GM12892 (cell line): ENCODE measurements at regions not wholly inside any gene's neighbourhood (a gene's known extent, or its start where the extent isn't known, plus 50 kb on each side); places are given as distances from the start of the nearest gene placed in this dataset.
"Not testable (repeated sequence)": the region's sequence is repeated elsewhere in the genome, so short reads cannot be mapped to it uniquely, and the experiment has no call there.

ENCODE experiments used
- DNase-seq: peaks from one replicate; pipeline ENCODE4 v3.0.0; 2011; ENCODE audit not compliant: insufficient read length
- FAIRE-seq: peaks from 2 replicates; lab custom pipeline; 2011; peaks lifted over from hg19 to GRCh38; lab: Jason Lieb, UNC
- POLR2A ChIP-seq: IDR thresholded peaks from 2 replicates; pipeline ENCODE4 v1.6.1; 2011; ENCODE audit warnings: low read depth, low read length, control low read depth
- POLR2AphosphoS5 ChIP-seq: IDR thresholded peaks from 2 replicates; pipeline ENCODE4 v1.6.1; 2011; ENCODE audit warnings: low read depth, low read length, control low read depth
- TAF1 ChIP-seq: IDR thresholded peaks from 2 replicates; pipeline ENCODE4 v1.6.1; 2011; ENCODE audit warnings: low read depth, mild to moderate bottlenecking, control low read depth, low read length, borderline replicate concordance

DNA sequence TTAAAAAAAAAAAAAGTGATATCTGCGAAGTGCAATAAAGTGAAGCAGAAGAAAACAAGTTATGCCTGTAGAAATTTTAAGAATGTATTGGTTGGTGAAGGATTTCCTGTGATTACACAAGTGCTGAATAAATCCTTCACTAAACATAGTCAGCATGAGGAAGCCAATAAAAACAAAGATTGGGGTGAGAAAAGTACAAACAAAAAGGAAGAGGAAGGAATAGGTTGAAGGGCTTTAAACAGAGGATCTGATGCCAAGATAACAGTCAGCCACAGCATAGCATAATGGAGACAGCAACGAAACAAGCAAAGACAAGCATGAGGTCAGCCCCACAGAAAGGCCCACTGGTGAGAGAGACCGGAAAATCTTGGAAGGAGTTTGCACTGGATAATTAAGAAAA is 372.2 kb downstream of the ADAM29 start:
- TF ChIP-seq POLR2AphosphoS5 (no peak), TAF1 (no peak), POLR2A (no peak)
- no peak for FAIRE-seq
- no peak for DNase-seq

DNA sequence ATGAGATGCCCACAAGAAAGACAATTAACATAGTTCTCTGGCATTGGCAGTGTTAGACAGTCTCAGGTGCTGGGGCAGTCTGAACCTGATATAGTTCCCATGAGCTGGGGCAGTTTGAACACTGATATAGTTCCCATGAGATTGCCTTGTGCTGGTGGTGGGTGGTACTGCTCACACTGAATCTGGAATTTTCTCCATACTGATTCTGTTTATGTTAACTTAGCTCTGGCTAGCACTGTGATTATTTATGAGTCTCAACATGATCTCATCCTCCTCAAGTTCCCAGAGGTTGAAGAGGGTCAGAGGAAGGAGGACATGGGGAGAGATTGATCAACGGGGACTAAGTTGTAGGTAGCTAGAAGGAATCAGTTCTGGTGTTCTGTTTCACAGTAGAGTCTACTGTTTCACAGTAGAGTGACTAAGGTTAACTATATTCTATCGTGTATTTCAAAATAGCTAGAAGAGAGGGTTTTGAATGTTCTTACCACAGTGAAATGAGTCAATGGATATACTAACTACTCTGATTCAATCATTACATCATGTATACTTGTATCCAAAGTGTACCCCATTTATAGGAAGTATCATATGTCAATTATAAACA is 379.9 kb downstream of the ADAM29 start:
- FAIRE-seq, result no peak
- no peak for DNase-seq

DNA sequence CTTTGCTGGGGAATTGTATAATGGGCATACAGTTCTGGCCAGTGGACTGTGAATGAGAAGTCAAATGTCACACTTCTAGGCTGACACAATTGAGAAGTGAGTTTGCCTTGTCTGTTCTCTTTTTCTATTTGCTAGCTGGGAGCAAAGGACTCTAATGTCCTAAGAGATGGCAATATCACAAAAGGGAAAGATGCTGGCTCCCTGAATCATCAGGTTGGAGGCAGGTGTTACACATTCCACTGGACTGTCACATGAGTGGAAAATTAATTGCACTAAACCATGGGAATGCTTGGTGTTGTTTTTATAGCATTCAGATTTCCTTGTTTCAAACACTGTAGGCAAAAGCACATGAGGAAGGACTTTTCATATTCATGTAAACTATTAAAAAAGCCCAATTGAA is 388.3 kb downstream of the ADAM29 start:
- DNase-seq (no peak), FAIRE-seq (no peak)
- TF ChIP-seq POLR2A, result no peak
- no peak for TF ChIP-seq POLR2AphosphoS5
- no peak for TF ChIP-seq TAF1

More for the DNA sequence above, 379.9 kb downstream of the ADAM29 start:
- no peak for TF ChIP-seq POLR2AphosphoS5
- TF ChIP-seq POLR2A, result no peak
- no peak for TF ChIP-seq TAF1

DNA sequence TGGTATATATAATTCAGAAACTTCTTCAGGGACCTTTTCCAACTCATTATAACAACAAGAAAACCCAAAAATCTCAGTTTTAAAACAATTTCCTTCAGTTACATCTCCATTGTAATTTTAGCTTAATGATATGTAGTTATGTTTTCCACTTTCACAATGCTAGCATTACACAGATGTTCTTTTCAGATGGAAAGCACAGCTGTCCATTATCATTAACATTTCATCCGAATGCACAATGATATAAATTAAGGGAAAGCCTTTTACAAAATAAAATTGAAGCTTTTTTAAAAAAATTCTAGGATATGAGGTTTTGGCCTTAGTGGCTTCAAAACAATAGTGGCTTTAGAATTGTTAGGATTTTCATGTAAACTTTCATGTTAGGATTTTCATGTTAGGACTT is 389.2 kb downstream of the ADAM29 start:
- FAIRE-seq, result no peak
- DNase-seq, result no peak
- TF ChIP-seq TAF1, result no peak
- TF ChIP-seq POLR2AphosphoS5, result no peak
- TF ChIP-seq POLR2A, result no peak

DNA sequence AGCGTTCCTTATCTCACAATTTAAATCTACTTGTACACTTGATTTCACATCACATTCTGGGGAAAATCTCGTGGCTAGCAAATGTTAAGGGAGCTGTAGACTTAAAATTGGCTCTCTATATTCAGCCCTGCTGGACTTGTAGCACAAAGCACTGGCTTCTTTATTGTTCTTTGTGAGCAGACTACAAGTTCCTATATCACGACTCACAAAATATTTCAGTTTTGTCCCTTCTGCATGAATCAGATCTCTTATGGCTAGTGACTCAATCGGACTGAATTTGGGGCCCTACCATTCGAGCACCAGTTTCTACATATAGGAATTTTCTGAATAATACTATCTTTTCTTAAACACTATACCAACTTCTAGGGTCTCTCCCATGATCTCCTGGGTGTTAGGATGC is 390.1 kb downstream of the ADAM29 start:
- no peak for FAIRE-seq
- no peak for DNase-seq
- TF ChIP-seq POLR2A, result no peak
- no peak for TF ChIP-seq POLR2AphosphoS5
- no peak for TF ChIP-seq TAF1

DNA sequence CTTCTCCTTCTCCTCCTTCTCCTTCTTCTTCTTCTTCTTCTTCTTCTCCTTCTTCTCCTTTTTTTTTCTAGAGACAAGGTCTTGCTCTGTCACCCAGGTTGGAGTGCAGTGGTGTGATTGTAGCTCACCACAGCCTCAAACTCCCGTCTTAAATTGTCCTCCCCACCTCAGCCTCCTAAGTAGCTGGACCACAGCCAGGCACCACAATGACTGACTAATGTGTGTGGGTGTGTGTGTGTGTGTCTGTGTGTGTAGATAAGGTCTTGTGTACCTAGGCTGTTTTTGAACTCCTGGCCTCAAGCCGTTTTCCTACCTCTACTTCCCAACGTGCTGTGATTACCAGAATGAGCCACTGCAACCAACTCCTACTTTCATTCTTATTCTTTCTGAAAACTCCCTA is 390.9 kb downstream of the ADAM29 start:
- TF ChIP-seq TAF1, result no peak
- TF ChIP-seq POLR2AphosphoS5, result no peak
- no peak for TF ChIP-seq POLR2A
- FAIRE-seq (no peak), DNase-seq (no peak)

DNA sequence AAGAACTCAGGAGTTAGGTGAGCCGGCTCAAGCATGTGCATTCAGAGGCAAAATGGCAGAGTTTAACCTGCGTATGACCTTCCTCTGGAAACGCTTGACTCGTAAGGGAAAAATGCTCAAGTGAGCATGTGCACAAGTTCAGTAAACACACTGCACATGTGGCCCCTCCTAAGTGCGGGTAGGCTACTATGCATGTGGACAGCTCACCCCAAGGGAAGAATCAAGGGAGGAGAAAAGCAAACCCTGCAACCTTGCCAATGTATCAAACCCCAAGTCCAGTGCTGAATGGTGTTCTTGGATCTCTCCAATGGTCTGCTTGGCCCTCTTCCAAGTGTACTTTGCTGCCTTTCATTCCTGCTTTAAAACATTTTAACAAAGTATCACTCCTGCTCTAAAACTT is 407.1 kb downstream of the ADAM29 start:
- DNase-seq (no peak), FAIRE-seq (no peak)
- TF ChIP-seq POLR2AphosphoS5, result no peak
- no peak for TF ChIP-seq TAF1
- no peak for TF ChIP-seq POLR2A

DNA sequence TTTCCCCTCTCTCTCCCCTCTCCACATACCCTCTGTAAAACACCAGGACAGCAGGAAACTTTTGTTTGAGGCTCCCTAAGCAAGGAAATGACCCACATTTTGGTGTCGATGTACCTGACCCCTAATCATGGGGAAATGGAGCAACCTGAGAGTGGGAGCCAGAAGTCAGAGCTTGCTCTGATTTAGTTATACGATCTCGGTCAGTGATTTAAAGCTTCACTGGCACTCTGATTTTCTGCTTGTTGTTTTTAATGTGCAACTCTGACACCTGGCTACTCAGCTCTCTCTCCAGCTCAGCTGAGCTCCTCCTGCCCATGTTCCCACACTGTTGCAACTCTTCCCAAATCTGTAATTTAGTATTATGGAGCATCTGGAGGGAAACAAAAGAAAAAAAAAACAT is 408.6 kb downstream of the ADAM29 start:
- DNase-seq, result no peak
- FAIRE-seq, result no peak
- TF ChIP-seq POLR2A (no peak), POLR2AphosphoS5 (no peak), TAF1 (no peak)

DNA sequence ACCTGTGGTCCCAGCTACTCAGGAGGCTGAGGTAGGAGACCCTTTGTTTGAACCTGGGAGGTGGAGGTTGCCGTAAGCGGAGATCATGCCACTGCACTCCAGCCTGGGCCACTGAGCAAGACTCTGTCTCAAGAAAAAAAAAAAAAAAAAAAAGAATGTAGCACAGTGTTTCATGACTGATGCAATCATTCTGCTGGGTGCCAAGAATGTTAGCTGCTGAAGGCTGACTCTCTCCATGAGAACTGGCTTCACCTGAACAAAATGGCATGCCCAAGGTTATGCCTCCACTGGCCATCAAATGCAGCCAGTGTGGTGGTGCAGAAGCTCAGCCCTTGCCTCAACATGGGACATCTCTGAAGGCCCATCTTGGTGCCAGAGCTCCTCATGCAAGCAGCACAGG is 412.1 kb downstream of the ADAM29 start:
- no peak for DNase-seq
- TF ChIP-seq POLR2AphosphoS5, result no peak
- TF ChIP-seq TAF1, result no peak
- TF ChIP-seq POLR2A, result no peak
- no peak for FAIRE-seq

DNA sequence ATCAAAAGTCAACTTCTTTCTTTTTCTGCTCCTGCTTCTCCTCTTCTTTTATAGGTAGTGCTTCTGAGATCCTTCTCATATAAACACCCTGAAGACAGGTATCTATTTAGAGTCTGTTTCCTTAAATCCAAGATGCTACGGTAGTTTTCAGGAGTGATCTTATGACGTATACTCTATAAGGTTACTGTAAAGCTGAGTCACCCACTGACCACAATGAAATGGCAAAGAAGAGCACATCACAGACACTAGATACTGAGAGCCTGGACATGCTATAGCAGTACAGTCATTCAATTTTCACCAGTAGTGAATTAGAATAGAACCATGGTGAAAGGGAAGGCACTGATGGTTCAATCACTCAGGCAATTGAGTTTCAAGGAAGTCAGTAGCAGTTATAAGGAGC is 412.5 kb downstream of the ADAM29 start:
- TF ChIP-seq POLR2A (no peak), TAF1 (no peak), POLR2AphosphoS5 (no peak)
- FAIRE-seq (no peak), DNase-seq (no peak)

DNA sequence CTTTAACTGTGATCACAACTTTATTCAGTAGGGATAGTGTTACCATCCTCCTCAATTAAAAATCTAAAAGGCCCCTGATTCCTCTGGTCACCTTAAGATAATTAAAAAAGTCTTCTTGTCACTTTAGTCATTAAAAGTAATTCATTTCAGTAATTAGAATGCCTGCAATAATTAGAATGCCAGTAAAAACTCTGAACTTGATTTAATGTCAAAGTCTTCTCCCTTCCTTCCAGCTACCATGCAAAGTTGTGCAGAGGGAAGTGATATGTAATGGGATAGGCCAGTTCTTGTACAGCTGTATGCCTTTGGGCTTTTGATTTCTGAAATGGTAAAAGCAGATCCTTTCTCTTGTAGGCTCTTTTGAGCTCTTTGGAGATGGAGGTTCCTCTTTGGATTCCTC is 417.2 kb downstream of the ADAM29 start:
- DNase-seq, result no peak
- TF ChIP-seq TAF1, result no peak
- no peak for TF ChIP-seq POLR2A
- no peak for TF ChIP-seq POLR2AphosphoS5
- FAIRE-seq, result no peak

DNA sequence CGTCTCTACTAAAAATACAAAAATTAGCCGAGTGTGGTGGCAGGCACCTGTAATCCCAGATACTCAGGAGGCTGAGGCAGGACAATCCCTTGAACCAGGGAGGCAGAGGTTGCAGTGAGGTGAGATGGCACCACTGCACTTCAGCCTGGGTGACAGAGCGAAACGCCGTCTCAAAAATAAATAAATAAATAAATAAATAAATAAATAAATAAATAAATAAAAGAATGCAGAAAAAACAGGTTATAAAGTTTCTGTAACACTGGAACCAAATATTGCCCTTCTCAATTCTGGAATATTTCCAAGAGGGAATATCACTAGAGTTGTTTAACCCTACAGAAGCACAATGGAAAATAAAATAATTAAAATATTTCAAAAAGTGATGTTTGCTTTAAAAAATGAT is 418.4 kb downstream of the ADAM29 start:
- DNase-seq, FAIRE-seq: not testable (repeated sequence)

DNA sequence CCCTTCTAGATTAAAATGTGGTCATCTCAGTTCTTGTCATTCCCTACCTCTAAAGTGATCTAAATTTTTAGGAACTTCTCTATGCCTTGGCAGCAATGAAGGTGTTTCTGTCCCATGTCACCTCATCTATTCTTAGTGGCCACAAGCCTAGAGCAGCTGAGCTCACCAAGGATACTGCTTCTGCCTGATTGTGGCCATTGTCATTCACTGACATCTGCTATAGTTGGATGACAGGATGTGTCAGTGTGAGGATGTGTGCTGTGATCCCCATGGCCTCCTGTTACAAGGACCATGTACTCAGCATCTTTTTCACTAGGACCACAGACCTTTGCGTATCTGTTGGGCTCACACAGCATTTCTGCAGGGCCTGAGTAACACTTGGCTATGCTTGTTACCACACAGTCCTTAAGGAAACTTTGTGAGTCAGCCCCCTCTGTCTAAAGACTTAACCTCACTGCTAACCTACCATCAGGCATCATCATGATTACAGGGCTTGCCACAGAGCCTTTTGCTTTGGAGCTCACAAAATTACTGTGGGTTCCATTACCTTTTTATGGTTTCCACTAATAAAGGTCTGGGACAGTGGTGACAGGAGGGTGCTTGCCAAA is 421.0 kb downstream of the ADAM29 start:
- no peak for FAIRE-seq
- DNase-seq, result no peak
- TF ChIP-seq POLR2A, result no peak
- TF ChIP-seq TAF1, result no peak
- no peak for TF ChIP-seq POLR2AphosphoS5
